Muscle of leg (tissue), 3 donors: ENCODE measurements at regions not wholly inside any gene's neighbourhood (a gene's known extent, or its start where the extent isn't known, plus 50 kb on each side); places are given as distances from the start of the nearest gene placed in this dataset.

Experiments used
- DNase-seq: peaks from one replicate; pipeline ENCODE4 v3.0.0; 2013
- H3K27ac ChIP-seq: one replicate; pipeline ENCODE4 v1.5.1; 2013; ENCODE audit warnings: mild to moderate bottlenecking, low read length, control low read depth
- H3K27me3 ChIP-seq: one replicate; pipeline ENCODE4 v1.6.1; 2013; ENCODE audit warnings: low read length; ENCODE audit not compliant: control insufficient read depth, insufficient read depth
- H3K36me3 ChIP-seq: one replicate; pipeline ENCODE4 v1.6.1; 2013; ENCODE audit warnings: low read length; ENCODE audit not compliant: control insufficient read depth, insufficient read depth
- H3K4me1 ChIP-seq: one replicate; pipeline ENCODE4 v1.6.1; 2013; ENCODE audit warnings: low read length; ENCODE audit not compliant: control insufficient read depth, insufficient read depth
- H3K4me3 ChIP-seq: one replicate; pipeline ENCODE4 v1.5.1; 2013; ENCODE audit warnings: low read length, control low read depth
- H3K9me3 ChIP-seq: replicated peaks from 2 replicates; pipeline ENCODE4 v1.6.1; 2013; ENCODE audit warnings: low read depth, low read length; ENCODE audit not compliant: control insufficient read depth
- WGBS: methylation state at CpG from one replicate; pipeline ENCODE4 v1.1.5; 2013; ENCODE audit warnings: missing lambda C conversion rate; ENCODE audit not compliant: insufficient coverage; 5-methylcytosine and 5-hydroxymethylcytosine counted together

- no peaks in the 10 kb centered on the region for H3K36me3 ChIP-seq
- 21% methylated on average over 2 of the region's 3 CpGs for WGBS
- H3K27ac ChIP-seq, result no peak overlapping the region
- H3K4me3 ChIP-seq, result no peak overlapping the region
- DNase-seq, result peak; percentile 33
- H3K27me3 ChIP-seq, result peaks cover 36% of the 10 kb centered on the region
- no peaks in the 10 kb centered on the region for H3K4me1 ChIP-seq
- no peaks in the 10 kb centered on the region for H3K9me3 ChIP-seq
Observed at GRCh38 chr3:43855674-43856299, 165.0 kb downstream of the ABHD5 start.

- 69% methylated on average over 7 of the region's 7 CpGs for WGBS
- DNase-seq, result no peak
- no peak overlapping the region for H3K4me3 ChIP-seq
- no peak overlapping the region for H3K27ac ChIP-seq
- H3K27me3 ChIP-seq, result peaks cover 36% of the 10 kb centered on the region
- H3K9me3 ChIP-seq, result no peaks in the 10 kb centered on the region
- H3K4me1 ChIP-seq, result no peaks in the 10 kb centered on the region
- no peaks in the 10 kb centered on the region for H3K36me3 ChIP-seq
Observed at GRCh38 chr3:43856351-43856750, 165.6 kb downstream of the ABHD5 start.

DNA sequence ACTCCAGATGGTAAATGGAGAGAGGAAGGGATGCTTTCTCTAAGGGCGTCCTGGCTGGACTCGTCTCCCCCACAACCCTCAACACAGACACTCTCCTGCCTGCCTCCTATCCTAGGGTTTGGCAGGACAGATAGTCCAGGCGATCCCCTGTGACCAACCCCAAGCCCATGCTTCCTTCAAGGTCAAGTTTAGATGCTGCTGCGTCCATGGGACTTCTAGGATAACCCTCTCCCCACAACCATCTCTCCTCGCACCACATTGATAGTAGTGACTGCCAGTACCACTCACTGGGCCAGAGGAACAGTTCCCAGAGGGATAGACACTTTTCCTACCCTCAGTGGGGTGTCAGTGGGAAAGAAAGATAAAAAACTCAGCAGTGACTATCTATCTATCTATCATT, 166.0 kb downstream of the ABHD5 start:
- 100% methylated on average over 1 of the region's 5 CpGs for WGBS
- DNase-seq, result no peak
- H3K27me3 ChIP-seq, result peaks cover 36% of the 10 kb centered on the region
- H3K4me3 ChIP-seq, result no peak overlapping the region
- H3K27ac ChIP-seq, result no peak overlapping the region
- no peaks in the 10 kb centered on the region for H3K9me3 ChIP-seq
- no peaks in the 10 kb centered on the region for H3K36me3 ChIP-seq
- H3K4me1 ChIP-seq, result no peaks in the 10 kb centered on the region

DNA sequence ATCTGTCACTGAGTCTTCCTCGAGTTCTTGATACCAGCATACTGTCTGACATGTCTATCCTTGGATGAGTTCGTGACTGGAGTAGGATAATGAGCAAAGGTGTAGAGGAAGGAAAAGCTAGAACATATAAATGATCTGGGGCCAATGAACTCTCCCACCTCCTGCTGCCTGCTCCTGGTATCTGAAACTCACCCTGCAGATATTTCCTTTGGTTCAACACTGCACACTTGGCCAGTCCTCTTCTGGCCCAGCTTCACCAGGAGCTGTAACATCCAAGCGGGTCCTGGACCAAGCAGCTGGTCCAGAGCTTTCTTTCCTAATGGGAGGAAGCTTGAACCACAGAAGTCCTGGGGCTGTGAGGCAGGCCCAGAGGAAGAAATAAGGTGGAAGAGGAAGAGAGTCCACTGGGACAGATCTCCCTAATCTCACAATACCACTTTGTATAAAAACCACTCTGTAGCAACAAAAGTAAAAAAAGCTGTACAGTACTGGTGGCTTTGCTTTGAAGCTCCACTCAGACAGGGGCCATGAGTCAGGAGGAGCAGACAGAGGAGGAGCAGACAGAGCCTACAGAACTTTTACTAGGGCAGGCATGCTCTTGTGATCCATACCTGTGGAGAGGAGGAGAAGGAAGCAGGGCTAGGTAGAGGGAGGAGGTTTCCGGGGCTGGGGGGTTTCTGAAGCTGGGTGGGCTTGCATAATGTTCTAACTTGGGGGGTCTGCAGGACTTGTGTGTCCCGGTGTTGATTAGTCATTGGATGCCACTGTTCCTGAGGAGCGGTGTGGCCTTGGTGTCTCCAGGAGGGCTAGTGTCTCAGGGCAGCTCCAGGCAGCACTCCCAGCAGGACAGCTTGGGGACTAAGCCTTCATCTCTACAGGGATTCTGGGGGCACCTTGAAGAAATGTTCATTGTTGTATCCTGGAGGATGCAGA, 166.9 kb downstream of the ABHD5 start:
- H3K4me3 ChIP-seq, result no peak overlapping the region
- no peaks in the 10 kb centered on the region for H3K9me3 ChIP-seq
- H3K27ac ChIP-seq, result no peak overlapping the region
- no peaks in the 10 kb centered on the region for H3K36me3 ChIP-seq
- WGBS, result 79% methylated on average over 2 of the region's 6 CpGs
- H3K27me3 ChIP-seq, result peaks cover 36% of the 10 kb centered on the region
- no peak for DNase-seq
- no peaks in the 10 kb centered on the region for H3K4me1 ChIP-seq

- Histone ChIP-seq H3K36me3 (no peaks in the 10 kb centered on the region), H3K4me3 (no peak overlapping the region), H3K27me3 (peaks cover 36% of the 10 kb centered on the region), H3K9me3 (no peaks in the 10 kb centered on the region), H3K27ac (no peak overlapping the region), H3K4me1 (no peaks in the 10 kb centered on the region)
- DNase-seq, result no peak
- 20% methylated on average over 3 of the region's 14 CpGs for WGBS
Observed at GRCh38 chr3:43858294-43858701, 167.6 kb downstream of the ABHD5 start.

GRCh38 chr3:43859766-43860165, 169.0 kb downstream of the ABHD5 start:
- H3K9me3 ChIP-seq, result no peaks in the 10 kb centered on the region
- peaks cover 34% of the 10 kb centered on the region for H3K27me3 ChIP-seq
- DNase-seq, result no peak
- WGBS, result no CpG with 5 or more reads among the region's 3 CpGs
- no peak overlapping the region for H3K27ac ChIP-seq
- H3K4me3 ChIP-seq, result no peak overlapping the region
- H3K4me1 ChIP-seq, result no peaks in the 10 kb centered on the region
- H3K36me3 ChIP-seq, result no peaks in the 10 kb centered on the region

DNA sequence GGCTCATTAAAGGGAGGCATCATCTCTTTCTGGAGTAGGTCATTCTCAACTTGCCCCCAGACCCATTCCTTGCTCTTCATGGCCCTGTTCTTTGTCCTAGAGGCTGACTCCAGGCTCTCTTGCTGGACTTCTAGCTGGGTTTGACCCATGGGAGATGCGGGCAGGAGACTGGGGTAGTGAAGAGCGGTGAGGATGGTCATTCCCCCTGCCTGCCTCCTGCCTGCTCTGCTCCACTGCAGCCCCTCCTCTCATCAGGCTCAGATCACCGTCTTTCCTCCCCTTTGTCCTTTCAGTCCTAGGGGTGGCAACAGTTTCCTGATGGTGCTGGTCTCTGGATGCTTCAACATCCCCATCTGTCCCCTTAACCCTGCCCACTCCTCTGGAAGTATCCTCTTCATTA, 170.9 kb downstream of the ABHD5 start:
- WGBS, result 75% methylated on average over 1 of the region's 3 CpGs
- H3K9me3 ChIP-seq, result no peaks in the 10 kb centered on the region
- peaks cover 19% of the 10 kb centered on the region for H3K27me3 ChIP-seq
- no peak overlapping the region for H3K27ac ChIP-seq
- H3K36me3 ChIP-seq, result no peaks in the 10 kb centered on the region
- no peaks in the 10 kb centered on the region for H3K4me1 ChIP-seq
- H3K4me3 ChIP-seq, result no peak overlapping the region
- DNase-seq, result no peak

DNA sequence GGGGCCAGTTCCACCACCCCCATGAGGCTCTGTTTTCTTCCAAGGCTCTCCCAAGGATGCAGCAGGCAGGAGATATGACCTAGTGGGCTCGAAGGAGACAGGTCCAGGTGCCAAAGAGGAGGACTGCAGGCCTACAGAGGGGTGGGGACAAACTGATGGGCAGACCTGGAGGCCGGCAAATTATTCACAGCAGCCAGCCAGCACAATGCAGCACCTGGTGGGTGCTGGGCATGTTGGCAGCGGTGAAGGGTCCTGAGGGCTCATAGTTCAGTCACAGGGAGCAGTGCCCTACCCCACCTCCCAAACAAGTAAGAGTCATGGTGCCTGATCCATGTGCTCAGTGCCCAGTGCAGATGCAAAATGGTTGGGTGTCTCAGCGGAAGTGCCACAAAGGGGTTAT, 171.7 kb downstream of the ABHD5 start:
- H3K9me3 ChIP-seq, result no peaks in the 10 kb centered on the region
- 81% methylated on average over 4 of the region's 4 CpGs for WGBS
- no peak overlapping the region for H3K27ac ChIP-seq
- H3K4me3 ChIP-seq, result no peak overlapping the region
- H3K27me3 ChIP-seq, result peaks cover 13% of the 10 kb centered on the region
- no peaks in the 10 kb centered on the region for H3K36me3 ChIP-seq
- H3K4me1 ChIP-seq, result no peaks in the 10 kb centered on the region
- DNase-seq, result no peak

- peaks cover 6% of the 10 kb centered on the region for H3K27me3 ChIP-seq
- no peak for DNase-seq
Observed at GRCh38 chr3:43862992-43863805, 172.5 kb downstream of the ABHD5 start.

More at GRCh38 chr3:43862992-43863805, 172.5 kb downstream of the ABHD5 start:
- Histone ChIP-seq H3K4me1 (no peaks in the 10 kb centered on the region), H3K36me3 (no peaks in the 10 kb centered on the region), H3K4me3 (no peak overlapping the region), H3K9me3 (no peaks in the 10 kb centered on the region), H3K27ac (no peak overlapping the region)
- 86% methylated on average over 7 of the region's 8 CpGs for WGBS
